ENCODE measurements at regions not wholly inside any gene's neighbourhood (a gene's known extent, or its start where the extent isn't known, plus 50 kb on each side); places are given as distances from the start of the nearest gene placed in this dataset.

DNA sequence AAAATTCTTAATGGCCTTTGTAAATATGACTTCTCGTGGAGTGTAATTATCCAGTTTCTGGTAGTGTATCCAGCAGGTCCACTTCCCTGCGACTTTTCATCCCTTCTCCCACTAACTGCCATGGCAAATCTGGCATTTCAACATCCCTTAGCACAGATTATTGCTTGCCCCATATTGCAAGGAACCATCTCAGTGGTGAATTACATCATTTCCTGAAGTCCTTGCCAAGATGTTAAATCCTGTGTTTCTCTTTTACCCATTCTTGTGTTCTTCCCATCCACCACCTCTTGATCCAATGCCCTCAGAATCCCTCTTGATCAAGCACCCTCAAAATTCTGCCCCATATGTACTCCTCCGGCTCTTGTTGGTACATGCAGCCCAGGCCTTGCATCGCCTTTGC, 88.1 kb upstream of the ZNF81 start (continued):
- TF ChIP-seq TFDP1 (CRISPR knock-in tag; IDR thresholded peaks at IDR 0.05; ENCODE audit: borderline replicate concordance) (no peak), HOXA5 (CRISPR knock-in tag; IDR thresholded peaks at IDR 0.05) (no peak), FIP1L1 (IDR thresholded peaks at IDR 0.05; ENCODE audit: borderline replicate concordance, insufficient read depth, low read depth, low read length) (no peak), TCF7L2 (IDR thresholded peaks at IDR 0.05; ENCODE audit: low read depth, low read length) (no peak), HDAC2 (CRISPR knock-in tag; IDR thresholded peaks at IDR 0.05) (no peak)

- no peaks in the 10 kb centered on the region for H3K27me3 ChIP-seq (ENCODE audit: control insufficient read depth in 1 of 2, insufficient read depth in 2 of 2, low read length in 2 of 2)
- BruUV-seq (replicated peaks) = no TSS peak
- H3K9me3 ChIP-seq (ENCODE audit: low read length) = no peaks in the 10 kb centered on the region
- ChIA-PET POLR2A (no interaction called here), CTCF (ENCODE audit: low intra/inter-chr PET ratio, low total read pairs) (no interaction called here)
- H3K79me2 ChIP-seq (ENCODE audit: insufficient read depth, low read length) = no peaks in the 10 kb centered on the region
- no peak overlapping the region for H3K4me2 ChIP-seq (ENCODE audit: low read depth, low read length)
- in situ Hi-C loops (cut with HindIII; ENCODE audit: extremely low pct_ligation_motif_present, low pct_unique_long_range_greater_than_20kb) = no loop called here
- H3K4me3 ChIP-seq (replicated peaks in 1 of 3; ENCODE audit: insufficient read depth in 1 of 3, low read depth in 2 of 3, low read length in 3 of 3) = no peak overlapping the region
- 32% methylated on average over 3 of the region's 3 CpGs for WGBS (ENCODE audit: low lambda C conversion rate)
- H3K4me1 ChIP-seq (ENCODE audit: insufficient read depth, low read length) = no peaks in the 10 kb centered on the region
- FAIRE-seq (no peak), DNase-seq (ENCODE audit: low spot score) (no peak), ATAC-seq (no peak)
- no peak overlapping the region for H3K27ac ChIP-seq (ENCODE audit: extremely low read length, insufficient read depth, low read length)
- intact Hi-C loops (cut with micrococcal nuclease; ENCODE audit: unreplicated experiment) = no loop called here
- H3K9ac ChIP-seq (ENCODE audit: insufficient read depth, low read depth, low read length) = no peak overlapping the region
- no peak overlapping the region for H2AFZ ChIP-seq (ENCODE audit: low read length)
- no peaks in the 10 kb centered on the region for H3K36me3 ChIP-seq (replicated peaks in 1 of 2; ENCODE audit: control insufficient read depth in 1 of 2, insufficient read depth in 2 of 2, low read length in 2 of 2)
- no peaks in the 10 kb centered on the region for H4K20me1 ChIP-seq (ENCODE audit: insufficient read depth, low read length)
- TF ChIP-seq SMARCE1 (IDR thresholded peaks at IDR 0.05; ENCODE audit: borderline replicate concordance) (no peak), POGZ (CRISPR knock-in tag; IDR thresholded peaks at IDR 0.05) (no peak), HDAC6 (IDR thresholded peaks at IDR 0.05; ENCODE audit: low read depth, low read length) (no peak), CREB1 (IDR thresholded peaks at IDR 0.05) (no peak), CREB1 (CRISPR knock-in tag; IDR thresholded peaks at IDR 0.05) (no peak), REPIN1 (CRISPR knock-in tag; IDR thresholded peaks at IDR 0.05; ENCODE audit: borderline replicate concordance, low read depth) (no peak), KIAA2018 (CRISPR knock-in tag; IDR thresholded peaks at IDR 0.05; ENCODE audit: borderline replicate concordance) (no peak), HMG20B (CRISPR knock-in tag; conservative IDR thresholded peaks at IDR 0.05) (no peak), SUZ12 (IDR thresholded peaks at IDR 0.05; ENCODE audit: low read depth, low read length) (no peak)
- TF ChIP-seq, protein P1, sequence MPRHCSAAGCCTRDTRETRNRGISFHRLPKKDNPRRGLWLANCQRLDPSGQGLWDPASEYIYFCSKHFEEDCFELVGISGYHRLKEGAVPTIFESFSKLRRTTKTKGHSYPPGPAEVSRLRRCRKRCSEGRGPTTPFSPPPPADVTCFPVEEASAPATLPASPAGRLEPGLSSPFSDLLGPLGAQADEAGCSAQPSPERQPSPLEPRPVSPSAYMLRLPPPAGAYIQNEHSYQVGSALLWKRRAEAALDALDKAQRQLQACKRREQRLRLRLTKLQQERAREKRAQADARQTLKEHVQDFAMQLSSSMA (CRISPR knock-in tag; IDR thresholded peaks at IDR 0.05) = no peak
Observed at GRCh38 chrX:47746446-47746845, 87.5 kb upstream of the UXT start.
